ENCODE measurements at regions not wholly inside any gene's neighbourhood (a gene's known extent, or its start where the extent isn't known, plus 50 kb on each side); places are given as distances from the start of the nearest gene placed in this dataset.

- TF ChIP-seq MYC (IDR thresholded peaks at IDR 0.05; ENCODE audit: low read depth, low read length) = no peak
- TF ChIP-seq POLR2AphosphoS5 (IDR thresholded peaks at IDR 0.05; ENCODE audit: insufficient read depth, low read depth, low read length) = no peak
- no peak for TF ChIP-seq CTCF (IDR thresholded peaks at IDR 0.05; ENCODE audit: extremely low read depth in 1 of 2, insufficient read depth in 1 of 2, low read depth in 1 of 2, low read length in 2 of 2)
- no peak for TF ChIP-seq EZH2 (IDR thresholded peaks at IDR 0.05; ENCODE audit: borderline replicate concordance, low read depth, low read length, severe bottlenecking)
- no peak for TF ChIP-seq MAX (IDR thresholded peaks at IDR 0.05; ENCODE audit: insufficient read depth, insufficient read length)
- TF ChIP-seq GATA2 (IDR thresholded peaks at IDR 0.05; ENCODE audit: insufficient read depth, insufficient read length, low read depth, low read length) = no peak
- TF ChIP-seq JUN (IDR thresholded peaks at IDR 0.05; ENCODE audit: borderline replicate concordance, insufficient read depth, insufficient read length, low read depth) = no peak
- no peak for TF ChIP-seq POLR2A (IDR thresholded peaks at IDR 0.05; ENCODE audit: low read depth, low read length)
- no peak for TF ChIP-seq FOS (IDR thresholded peaks at IDR 0.05; ENCODE audit: borderline replicate concordance, insufficient read depth, low read length)
Observed at GRCh38 chr3:72359743-72360142, 488.5 kb downstream of the SHQ1 start.

Measured in endothelial cell of umbilical vein (primary cell).